ENCODE measurements at regions not wholly inside any gene's neighbourhood (a gene's known extent, or its start where the extent isn't known, plus 50 kb on each side); places are given as distances from the start of the nearest gene placed in this dataset.
A peak's percentile ranks its signal among the peaks of the same experiment; 100 is the strongest.

- H3K36me3 ChIP-seq = no peaks in the 10 kb centered on the region
- DNase-seq = no peak
- no peak overlapping the region for H3K27ac ChIP-seq (replicated peaks)
- intact Hi-C loops (cut with micrococcal nuclease) = no loop called here
- peaks cover 40% of the 10 kb centered on the region for H3K27me3 ChIP-seq (ENCODE audit: low read depth)
- H3K4me1 ChIP-seq = no peaks in the 10 kb centered on the region
- H3K9me3 ChIP-seq (replicated peaks) = no peaks in the 10 kb centered on the region
- no peak for TF ChIP-seq CTCF (IDR thresholded peaks at IDR 0.05; ENCODE audit: borderline replicate concordance)
- no peak overlapping the region for H3K4me3 ChIP-seq
Observed at GRCh38 chr10:70997236-70997635, 108.9 kb upstream of the PCBD1 start.

GRCh38 chr10:70998086-70998485 lies 109.7 kb upstream of the PCBD1 start:
- Histone ChIP-seq H3K27me3 (ENCODE audit: low read depth) (peaks cover 34% of the 10 kb centered on the region), H3K9me3 (replicated peaks) (no peaks in the 10 kb centered on the region), H3K27ac (replicated peaks) (no peak overlapping the region), H3K4me3 (no peak overlapping the region), H3K36me3 (no peaks in the 10 kb centered on the region), H3K4me1 (no peaks in the 10 kb centered on the region)
- no peak for TF ChIP-seq CTCF (IDR thresholded peaks at IDR 0.05; ENCODE audit: borderline replicate concordance)
- intact Hi-C loops (cut with micrococcal nuclease) = no loop called here
- no peak for DNase-seq

- Histone ChIP-seq H3K36me3 (no peaks in the 10 kb centered on the region), H3K4me1 (peaks cover 14% of the 10 kb centered on the region), H3K27ac (replicated peaks) (no peak overlapping the region), H3K27me3 (ENCODE audit: low read depth) (peaks cover 22% of the 10 kb centered on the region), H3K9me3 (replicated peaks) (no peaks in the 10 kb centered on the region), H3K4me3 (no peak overlapping the region)
- intact Hi-C loops (cut with micrococcal nuclease) = no loop called here
- TF ChIP-seq CTCF (IDR thresholded peaks at IDR 0.05; ENCODE audit: borderline replicate concordance) = no peak
- DNase-seq = no peak
Observed at GRCh38 chr10:71001470-71001869, 113.1 kb upstream of the PCBD1 start.

- DNase-seq = no peak
- intact Hi-C loops (cut with micrococcal nuclease) = no loop called here
- Histone ChIP-seq H3K4me3 (no peak overlapping the region), H3K27ac (replicated peaks) (no peak overlapping the region), H3K9me3 (replicated peaks) (no peaks in the 10 kb centered on the region), H3K36me3 (no peaks in the 10 kb centered on the region), H3K4me1 (peaks cover 14% of the 10 kb centered on the region), H3K27me3 (ENCODE audit: low read depth) (no peaks in the 10 kb centered on the region)
- TF ChIP-seq CTCF (IDR thresholded peaks at IDR 0.05; ENCODE audit: borderline replicate concordance) = no peak
Observed at GRCh38 chr10:71004176-71005075, 116.1 kb upstream of the PCBD1 start.

GRCh38 chr10:71005337-71006305 lies 117.3 kb upstream of the PCBD1 start:
- peak; percentile 45 for DNase-seq
- Histone ChIP-seq H3K36me3 (no peaks in the 10 kb centered on the region), H3K9me3 (replicated peaks) (no peaks in the 10 kb centered on the region), H3K27ac (replicated peaks) (peak overlapping the region; percentile 44), H3K27me3 (ENCODE audit: low read depth) (no peaks in the 10 kb centered on the region), H3K4me1 (peaks cover 14% of the 10 kb centered on the region), H3K4me3 (peak overlapping the region; percentile 41)
- TF ChIP-seq CTCF (IDR thresholded peaks at IDR 0.05; ENCODE audit: borderline replicate concordance) = no peak
- intact Hi-C loops (cut with micrococcal nuclease) = no loop called here
